ENCODE measurements at regions not wholly inside any gene's neighbourhood (a gene's known extent, or its start where the extent isn't known, plus 50 kb on each side); places are given as distances from the start of the nearest gene placed in this dataset.

GRCh38 chr2:204033611-204034495 lies 97.3 kb downstream of the ICOS start:
- Mint-ChIP-seq H3K4me3 (no peak overlapping the region), H3K27me3 (no peaks in the 10 kb centered on the region), H3K4me1 (ENCODE audit: low read depth) (no peaks in the 10 kb centered on the region), H3K36me3 (no peaks in the 10 kb centered on the region), H3K27ac (no peak overlapping the region), H3K9me3 (ENCODE audit: low read depth) (no peaks in the 10 kb centered on the region)

DNA sequence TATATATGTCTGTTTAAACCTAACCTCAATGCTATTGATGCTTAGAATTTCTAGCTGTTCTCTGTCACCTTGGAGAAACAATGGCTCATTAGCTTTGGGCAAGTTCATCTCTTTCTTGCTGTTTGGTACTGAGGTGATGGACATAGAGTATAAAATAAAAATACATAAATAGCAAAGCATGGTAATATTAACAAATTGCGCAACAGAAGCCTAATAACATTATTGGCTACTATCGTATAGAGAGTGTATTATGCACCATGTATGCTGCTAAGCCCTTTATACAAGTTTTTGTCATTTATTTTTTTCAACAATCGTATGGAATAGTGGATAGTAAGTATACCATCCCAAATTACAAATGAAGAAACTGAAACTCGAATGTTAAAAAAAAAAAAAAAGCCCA lies 100.1 kb downstream of the ICOS start:
- no peak overlapping the region for H3K27ac Mint-ChIP-seq
- H3K36me3 Mint-ChIP-seq = no peaks in the 10 kb centered on the region
- H3K27me3 Mint-ChIP-seq = no peaks in the 10 kb centered on the region
- no peaks in the 10 kb centered on the region for H3K4me1 Mint-ChIP-seq (ENCODE audit: low read depth)
- no peak overlapping the region for H3K4me3 Mint-ChIP-seq
- no peaks in the 10 kb centered on the region for H3K9me3 Mint-ChIP-seq (ENCODE audit: low read depth)

DNA sequence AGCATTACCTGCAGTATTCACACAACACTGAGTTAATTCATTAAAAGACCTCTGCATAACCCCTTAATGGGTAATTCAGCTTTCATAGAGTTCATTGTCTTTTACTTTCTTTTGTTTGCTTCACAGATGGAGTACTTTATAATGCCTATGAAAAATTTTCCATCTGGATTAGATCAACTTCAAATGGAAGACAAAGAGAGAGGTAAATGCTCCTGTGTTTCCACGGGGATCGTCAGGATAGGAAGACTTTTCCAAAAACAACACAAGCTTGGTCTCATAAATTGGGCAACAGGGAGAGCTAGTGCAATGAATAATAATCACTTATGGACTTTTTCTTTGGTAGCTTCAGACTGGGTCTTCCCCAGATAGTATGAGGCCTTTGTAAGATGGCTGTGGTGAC lies 100.7 kb downstream of the ICOS start:
- Mint-ChIP-seq H3K9me3 (ENCODE audit: low read depth) (no peaks in the 10 kb centered on the region), H3K27ac (no peak overlapping the region), H3K4me1 (ENCODE audit: low read depth) (no peaks in the 10 kb centered on the region), H3K4me3 (no peak overlapping the region), H3K36me3 (no peaks in the 10 kb centered on the region), H3K27me3 (no peaks in the 10 kb centered on the region)

- Mint-ChIP-seq H3K36me3 (peaks cover 2% of the 10 kb centered on the region), H3K9me3 (ENCODE audit: low read depth) (no peaks in the 10 kb centered on the region), H3K27me3 (no peaks in the 10 kb centered on the region), H3K27ac (no peak overlapping the region), H3K4me1 (ENCODE audit: low read depth) (peaks cover under 1% of the 10 kb centered on the region), H3K4me3 (no peak overlapping the region)
Observed at GRCh38 chr2:204039298-204039838, 102.8 kb downstream of the ICOS start.

- Mint-ChIP-seq H3K27me3 (no peaks in the 10 kb centered on the region), H3K27ac (no peak overlapping the region), H3K4me1 (ENCODE audit: low read depth) (peaks cover 7% of the 10 kb centered on the region), H3K36me3 (peaks cover 2% of the 10 kb centered on the region), H3K4me3 (no peak overlapping the region), H3K9me3 (ENCODE audit: low read depth) (no peaks in the 10 kb centered on the region)
Observed at GRCh38 chr2:204040016-204040415, 103.5 kb downstream of the ICOS start.

GRCh38 chr2:204042401-204042800 lies 105.8 kb downstream of the ICOS start:
- H3K4me3 Mint-ChIP-seq = no peak overlapping the region
- peaks cover 2% of the 10 kb centered on the region for H3K36me3 Mint-ChIP-seq
- no peaks in the 10 kb centered on the region for H3K9me3 Mint-ChIP-seq (ENCODE audit: low read depth)
- H3K27me3 Mint-ChIP-seq = no peaks in the 10 kb centered on the region
- peaks cover 16% of the 10 kb centered on the region for H3K4me1 Mint-ChIP-seq (ENCODE audit: low read depth)
- H3K27ac Mint-ChIP-seq = no peak overlapping the region

- H3K4me3 Mint-ChIP-seq = no peak overlapping the region
- peaks cover 24% of the 10 kb centered on the region for H3K4me1 Mint-ChIP-seq (ENCODE audit: low read depth)
- H3K9me3 Mint-ChIP-seq (ENCODE audit: low read depth) = no peaks in the 10 kb centered on the region
- H3K27me3 Mint-ChIP-seq = peaks cover 1% of the 10 kb centered on the region
- peaks cover 2% of the 10 kb centered on the region for H3K36me3 Mint-ChIP-seq
- no peak overlapping the region for H3K27ac Mint-ChIP-seq
Observed at GRCh38 chr2:204046145-204046544, 109.6 kb downstream of the ICOS start.

DNA sequence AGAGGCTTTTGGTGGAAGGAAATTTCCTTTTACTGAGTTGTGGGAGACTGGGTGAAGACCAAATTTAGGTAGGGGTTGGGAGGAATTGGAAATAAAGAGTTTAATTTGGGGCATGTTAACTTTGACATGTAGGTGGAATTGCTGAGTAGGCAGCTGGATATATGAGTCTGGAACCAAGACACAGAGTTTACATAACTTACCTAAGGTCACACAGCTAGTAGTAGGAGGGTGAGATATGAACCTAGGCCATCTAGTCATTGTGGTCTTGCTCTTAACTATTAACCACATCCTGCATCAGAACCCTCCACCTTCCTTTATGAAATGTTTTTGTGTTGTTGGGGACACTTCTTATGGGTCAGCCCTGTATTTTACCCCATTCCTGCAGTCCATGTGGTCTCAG lies 113.1 kb downstream of the ICOS start:
- peaks cover 20% of the 10 kb centered on the region for H3K4me1 Mint-ChIP-seq (ENCODE audit: low read depth)
- H3K4me3 Mint-ChIP-seq = no peak overlapping the region
- peaks cover 2% of the 10 kb centered on the region for H3K36me3 Mint-ChIP-seq
- H3K27me3 Mint-ChIP-seq = peaks cover 1% of the 10 kb centered on the region
- no peak overlapping the region for H3K27ac Mint-ChIP-seq
- H3K9me3 Mint-ChIP-seq (ENCODE audit: low read depth) = no peaks in the 10 kb centered on the region

DNA sequence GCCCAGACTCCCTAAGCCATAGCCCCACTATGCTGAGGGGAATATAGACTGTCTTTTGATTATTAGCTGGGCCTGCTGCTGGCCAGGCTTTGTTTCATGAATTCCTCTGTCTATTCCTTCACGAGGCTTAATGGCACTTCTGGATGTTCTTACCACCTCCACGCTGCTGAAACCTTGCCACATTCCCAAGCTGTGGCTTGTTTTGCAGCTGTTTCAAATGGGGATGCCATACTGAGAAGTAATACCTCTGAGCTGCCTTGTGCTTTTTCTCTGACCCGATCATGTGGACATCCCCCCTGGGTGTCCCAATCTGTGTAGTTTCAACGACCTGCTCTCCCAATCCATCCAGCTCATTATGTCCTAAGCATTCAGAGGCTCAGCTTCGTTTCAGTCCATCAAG lies 114.1 kb downstream of the ICOS start:
- Mint-ChIP-seq H3K4me1 (ENCODE audit: low read depth) (peaks cover 13% of the 10 kb centered on the region), H3K27me3 (peaks cover 1% of the 10 kb centered on the region), H3K27ac (no peak overlapping the region)

DNA sequence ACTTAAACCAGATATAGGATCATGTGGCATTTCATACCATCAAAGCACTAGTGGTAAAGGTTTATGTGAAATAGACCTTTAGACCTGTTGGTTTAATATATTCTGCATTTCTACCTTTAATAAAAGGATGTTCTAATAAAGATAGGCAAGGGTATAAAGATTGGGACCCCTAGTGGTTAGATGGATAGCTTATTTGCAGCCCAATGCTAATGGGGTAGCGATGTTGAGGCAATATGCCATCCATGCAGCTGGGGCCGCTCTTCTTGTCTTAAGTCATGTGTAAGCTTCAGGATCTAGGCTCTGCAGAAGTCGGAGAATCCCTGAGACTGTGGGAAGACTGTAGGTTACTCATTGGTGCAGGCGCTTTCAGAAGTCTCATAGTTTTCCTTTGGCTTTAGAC lies 114.9 kb downstream of the ICOS start:
- Mint-ChIP-seq H3K4me1 (ENCODE audit: low read depth) (peaks cover 7% of the 10 kb centered on the region), H3K9me3 (ENCODE audit: low read depth) (no peaks in the 10 kb centered on the region), H3K27ac (no peak overlapping the region), H3K27me3 (peaks cover 1% of the 10 kb centered on the region), H3K4me3 (no peak overlapping the region), H3K36me3 (peaks cover 2% of the 10 kb centered on the region)

More for the DNA sequence above, 114.1 kb downstream of the ICOS start:
- no peaks in the 10 kb centered on the region for H3K9me3 Mint-ChIP-seq (ENCODE audit: low read depth)
- peaks cover 2% of the 10 kb centered on the region for H3K36me3 Mint-ChIP-seq
- no peak overlapping the region for H3K4me3 Mint-ChIP-seq

GRCh38 chr2:204051984-204052556 lies 115.5 kb downstream of the ICOS start:
- Mint-ChIP-seq H3K36me3 (peaks cover 2% of the 10 kb centered on the region), H3K4me3 (no peak overlapping the region), H3K27me3 (peaks cover 1% of the 10 kb centered on the region), H3K4me1 (ENCODE audit: low read depth) (peaks cover 7% of the 10 kb centered on the region), H3K9me3 (ENCODE audit: low read depth) (no peaks in the 10 kb centered on the region), H3K27ac (no peak overlapping the region)

DNA sequence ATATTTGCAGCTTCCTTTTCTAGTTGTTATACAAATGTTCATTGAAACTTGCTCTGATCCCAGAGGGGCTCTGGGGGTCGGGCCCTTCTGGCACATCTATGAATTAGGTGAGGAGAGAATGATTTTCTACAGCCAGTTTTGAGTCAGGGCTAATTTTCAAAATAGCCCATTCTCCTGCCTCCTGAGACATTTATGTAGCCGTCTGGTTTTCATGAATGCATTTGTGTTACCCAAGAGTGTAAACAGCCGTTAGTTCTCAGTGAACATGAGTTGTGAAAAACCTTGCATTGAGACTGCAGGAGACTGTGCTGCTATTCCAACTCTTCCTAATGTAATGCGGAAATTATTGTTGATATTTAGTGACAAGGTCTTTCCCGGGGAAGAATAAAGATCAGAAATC lies 122.5 kb downstream of the ICOS start:
- Mint-ChIP-seq H3K36me3 (peaks cover 2% of the 10 kb centered on the region), H3K27ac (no peak overlapping the region), H3K27me3 (no peaks in the 10 kb centered on the region), H3K4me3 (no peak overlapping the region), H3K4me1 (ENCODE audit: low read depth) (no peaks in the 10 kb centered on the region), H3K9me3 (ENCODE audit: low read depth) (no peaks in the 10 kb centered on the region)

- no peak overlapping the region for H3K4me3 Mint-ChIP-seq
- H3K9me3 Mint-ChIP-seq (ENCODE audit: low read depth) = no peaks in the 10 kb centered on the region
- H3K36me3 Mint-ChIP-seq = no peaks in the 10 kb centered on the region
- H3K27me3 Mint-ChIP-seq = no peaks in the 10 kb centered on the region
- no peak overlapping the region for H3K27ac Mint-ChIP-seq
- no peaks in the 10 kb centered on the region for H3K4me1 Mint-ChIP-seq (ENCODE audit: low read depth)
Observed at GRCh38 chr2:204060841-204061240, 124.3 kb downstream of the ICOS start.

GRCh38 chr2:204061241-204061640 lies 124.7 kb downstream of the ICOS start:
- no peaks in the 10 kb centered on the region for H3K27me3 Mint-ChIP-seq
- no peak overlapping the region for H3K27ac Mint-ChIP-seq
- no peak overlapping the region for H3K4me3 Mint-ChIP-seq
- H3K36me3 Mint-ChIP-seq = no peaks in the 10 kb centered on the region
- no peaks in the 10 kb centered on the region for H3K4me1 Mint-ChIP-seq (ENCODE audit: low read depth)
- no peaks in the 10 kb centered on the region for H3K9me3 Mint-ChIP-seq (ENCODE audit: low read depth)

- H3K27ac Mint-ChIP-seq = no peak overlapping the region
- H3K27me3 Mint-ChIP-seq = peaks cover 2% of the 10 kb centered on the region
- H3K36me3 Mint-ChIP-seq = no peaks in the 10 kb centered on the region
- no peaks in the 10 kb centered on the region for H3K4me1 Mint-ChIP-seq (ENCODE audit: low read depth)
- H3K4me3 Mint-ChIP-seq = no peak overlapping the region
- H3K9me3 Mint-ChIP-seq (ENCODE audit: low read depth) = peaks cover 5% of the 10 kb centered on the region
Observed at GRCh38 chr2:204064119-204064518, 127.6 kb downstream of the ICOS start.

Measured in activated naive CD8-positive, alpha-beta T cell (primary cell).